SK-N-SH treated with all-trans-retinoic acid at 6 μM for 48 hours (cell line): ENCODE measurements at regions not wholly inside any gene's neighbourhood (a gene's known extent, or its start where the extent isn't known, plus 50 kb on each side); places are given as distances from the start of the nearest gene placed in this dataset.
A peak's percentile ranks its signal among the peaks of the same experiment; 100 is the strongest.

Source experiments
- ATAC-seq: fragments of 200-7000 bp; cut with Tn5 transposase; 3 replicates; pipeline ENCODE4 v1.9.1; 2020; ENCODE audit warnings: mild to moderate bottlenecking, moderate library complexity
- ARNTL ChIP-seq: fragments of 450-650 bp; formaldehyde crosslinking; IDR thresholded peaks from 2 replicates; pipeline ENCODE4 v1.5.0; 2020; ENCODE audit warnings: low read depth, mild to moderate bottlenecking, moderate library complexity, borderline replicate concordance
- BACH2 ChIP-seq: fragments of 250-450 bp; sonication (Bioruptor Pico); IDR thresholded peaks from 2 replicates; pipeline ENCODE4 v1.9.0; 2021; ENCODE audit warnings: mild to moderate bottlenecking, borderline replicate concordance
- CREB5 ChIP-seq: fragments of 250-450 bp; sonication (Bioruptor Pico); IDR thresholded peaks from 2 replicates; pipeline ENCODE4 v1.5.1; 2020; ENCODE audit warnings: low read depth, mild to moderate bottlenecking, moderate library complexity
- CSDC2 ChIP-seq: fragments of 250-450 bp; sonication (Bioruptor Pico); IDR thresholded peaks from 2 replicates; pipeline ENCODE4 v1.5.0; 2020; ENCODE audit warnings: mild to moderate bottlenecking, moderate library complexity
- CSRNP3 ChIP-seq: fragments of 250-450 bp; sonication (Bioruptor Pico); IDR thresholded peaks from 2 replicates; pipeline ENCODE4 v1.5.1; 2021; ENCODE audit warnings: mild to moderate bottlenecking, moderate library complexity
- ESRRG ChIP-seq: fragments of 250-450 bp; sonication (Bioruptor Pico); IDR thresholded peaks from 2 replicates; pipeline ENCODE4 v1.6.1; 2021; ENCODE audit warnings: mild to moderate bottlenecking
- ISL1 ChIP-seq: fragments of 250-450 bp; sonication (Bioruptor Pico); IDR thresholded peaks from 2 replicates; pipeline ENCODE4 v2.1.2; 2022; ENCODE audit warnings: mild to moderate bottlenecking, moderate library complexity
- OSR1 ChIP-seq: fragments of 250-450 bp; sonication (Bioruptor Pico); IDR thresholded peaks from 2 replicates; pipeline ENCODE4 v1.8.0; 2022; ENCODE audit warnings: moderate library complexity, mild to moderate bottlenecking, inconsistent platforms
- PATZ1 ChIP-seq: fragments of 250-450 bp; sonication (Bioruptor Pico); IDR thresholded peaks from 2 replicates; pipeline ENCODE4 v1.8.0; 2020; ENCODE audit warnings: mild to moderate bottlenecking, moderate library complexity, borderline replicate concordance
- POU6F1 ChIP-seq: fragments of 250-450 bp; sonication (Bioruptor Pico); IDR thresholded peaks from 2 replicates; pipeline ENCODE4 v1.8.0; 2021; ENCODE audit warnings: low read depth, mild to moderate bottlenecking, moderate library complexity, borderline replicate concordance
- PPARA ChIP-seq: fragments of 250-450 bp; sonication (Bioruptor Pico); IDR thresholded peaks from 2 replicates; pipeline ENCODE4 v1.5.0; 2020; ENCODE audit warnings: mild to moderate bottlenecking, borderline replicate concordance
- RARB ChIP-seq: fragments of 250-450 bp; sonication (Bioruptor Pico); IDR thresholded peaks from 2 replicates; pipeline ENCODE4 v1.8.0; 2021; ENCODE audit warnings: mild to moderate bottlenecking, moderate library complexity
- TCF4 ChIP-seq: fragments of 250-450 bp; sonication (Bioruptor Pico); IDR thresholded peaks from 2 replicates; pipeline ENCODE4 v1.8.0; 2021; ENCODE audit warnings: mild to moderate bottlenecking, moderate library complexity, borderline replicate concordance
- TSHZ2 ChIP-seq: fragments of 250-450 bp; sonication (Bioruptor Pico); IDR thresholded peaks from 2 replicates; pipeline ENCODE4 v1.5.0; 2020; ENCODE audit warnings: mild to moderate bottlenecking, moderate library complexity
- ZC3H10 ChIP-seq: fragments of 250-450 bp; sonication (Bioruptor Pico); IDR thresholded peaks from 2 replicates; pipeline ENCODE4 v1.5.1; 2021; ENCODE audit warnings: mild to moderate bottlenecking, moderate library complexity
- ZFP3 ChIP-seq: fragments of 250-450 bp; sonication (Bioruptor Pico); IDR thresholded peaks from 2 replicates; pipeline ENCODE4 v1.5.0; 2020; ENCODE audit warnings: mild to moderate bottlenecking, moderate library complexity
- ZFP30 ChIP-seq: fragments of 450-650 bp; formaldehyde crosslinking; IDR thresholded peaks from 2 replicates; pipeline ENCODE4 v1.5.0; 2022; ENCODE audit warnings: mild to moderate bottlenecking, moderate library complexity
- ZNF565 ChIP-seq: fragments of 450-650 bp; formaldehyde crosslinking; conservative IDR thresholded peaks from 2 replicates; pipeline ENCODE4 v1.5.0; 2020; ENCODE audit warnings: low read depth, mild to moderate bottlenecking, moderate library complexity
- ZNF70 ChIP-seq: fragments of 450-650 bp; formaldehyde crosslinking; IDR thresholded peaks from 2 replicates; pipeline ENCODE4 v1.5.0; 2020; ENCODE audit warnings: mild to moderate bottlenecking, moderate library complexity
- ZNF8 ChIP-seq: fragments of 450-650 bp; formaldehyde crosslinking; IDR thresholded peaks from 2 replicates; pipeline ENCODE4 v1.5.0; 2020; ENCODE audit warnings: mild to moderate bottlenecking, moderate library complexity

GRCh38 chr18:67279988-67280387, 236.5 kb downstream of the DSEL start:
- TF ChIP-seq OSR1 (no peak), ZFP30 (CRISPR knock-in tag) (no peak), PPARA (CRISPR knock-in tag) (no peak), ARNTL (CRISPR knock-in tag) (no peak), CSRNP3 (CRISPR knock-in tag) (no peak), ZNF565 (CRISPR knock-in tag) (no peak)

GRCh38 chr18:67278984-67279383, 237.5 kb downstream of the DSEL start:
- ATAC-seq: no peak
- no peak for TF ChIP-seq CREB5 (CRISPR knock-in tag)

More at GRCh38 chr18:67279988-67280387, 236.5 kb downstream of the DSEL start:
- ATAC-seq: no peak

GRCh38 chr18:67276638-67277037, 239.9 kb downstream of the DSEL start:
- ATAC-seq: no peak
- peak; percentile 43; the same call in 1 of the 2 replicates for TF ChIP-seq ISL1 (CRISPR knock-in tag)
- no peak for TF ChIP-seq PPARA (CRISPR knock-in tag)

- TF ChIP-seq TSHZ2: no peak
- no peak for TF ChIP-seq ZC3H10 (CRISPR knock-in tag)
- TF ChIP-seq ZNF8: no peak
- TF ChIP-seq PPARA (CRISPR knock-in tag): no peak
- TF ChIP-seq ZNF70 (CRISPR knock-in tag): no peak
- no peak for TF ChIP-seq OSR1
- TF ChIP-seq ZFP30 (CRISPR knock-in tag): no peak
- no peak for TF ChIP-seq POU6F1 (CRISPR knock-in tag)
- no peak for TF ChIP-seq ZFP3
- no peak for TF ChIP-seq TCF4 (CRISPR knock-in tag)
- TF ChIP-seq BACH2: no peak
- TF ChIP-seq ESRRG (CRISPR knock-in tag): no peak
- TF ChIP-seq ISL1 (CRISPR knock-in tag): no peak
- TF ChIP-seq PATZ1 (CRISPR knock-in tag): no peak
- no peak for TF ChIP-seq RARB (CRISPR knock-in tag)
- TF ChIP-seq CREB5 (CRISPR knock-in tag): no peak
- TF ChIP-seq CSDC2: no peak
- no peak for ATAC-seq
Observed at GRCh38 chr18:67273288-67273687, 243.2 kb downstream of the DSEL start.
